ENCODE measurements at regions not wholly inside any gene's neighbourhood (a gene's known extent, or its start where the extent isn't known, plus 50 kb on each side); places are given as distances from the start of the nearest gene placed in this dataset.

GRCh38 chr2:128558441-128558840, 239.8 kb upstream of the HS6ST1 start:
- H3K4me3 ChIP-seq, result no peak overlapping the region
- no peaks in the 10 kb centered on the region for H3K27me3 ChIP-seq
- no peak for TF ChIP-seq CTCF (IDR thresholded peaks at IDR 0.05)
- no peaks in the 10 kb centered on the region for H3K36me3 ChIP-seq
- H3K4me1 ChIP-seq, result peaks cover 0 to 5% of the 10 kb centered on the region in 2 donors
- H3K9me3 ChIP-seq, result no peaks in the 10 kb centered on the region
- intact Hi-C loops (cut with DNase I), result no loop called here
- H3K27ac ChIP-seq, result no peak overlapping the region
- ATAC-seq (no peak), DNase-seq (no peak)

GRCh38 chr2:128558895-128559532, 240.3 kb upstream of the HS6ST1 start:
- Histone ChIP-seq H3K36me3 (no peaks in the 10 kb centered on the region), H3K27me3 (no peaks in the 10 kb centered on the region), H3K4me3 (no peak overlapping the region), H3K27ac (no peak overlapping the region), H3K4me1 (peaks cover 0 to 5% of the 10 kb centered on the region in 2 donors), H3K9me3 (no peaks in the 10 kb centered on the region)
- intact Hi-C loops (cut with DNase I), result no loop called here
- no peak for ATAC-seq
- TF ChIP-seq CTCF (IDR thresholded peaks at IDR 0.05), result no peak
- no peak for DNase-seq

GRCh38 chr2:128559533-128560515, 241.2 kb upstream of the HS6ST1 start:
- Histone ChIP-seq H3K4me3 (no peak overlapping the region), H3K36me3 (no peaks in the 10 kb centered on the region), H3K27me3 (no peaks in the 10 kb centered on the region), H3K9me3 (no peaks in the 10 kb centered on the region), H3K27ac (no peak overlapping the region), H3K4me1 (peaks cover 0 to 5% of the 10 kb centered on the region in 2 donors)
- ATAC-seq (no peak), DNase-seq (no peak)
- intact Hi-C loops (cut with DNase I), result no loop called here
- TF ChIP-seq CTCF (IDR thresholded peaks at IDR 0.05), result no peak

- intact Hi-C loops (cut with DNase I), result no loop called here
- ATAC-seq (no peak), DNase-seq (no peak)
- Histone ChIP-seq H3K4me1 (peaks cover 0 to 5% of the 10 kb centered on the region in 2 donors), H3K4me3 (no peak overlapping the region), H3K27me3 (no peaks in the 10 kb centered on the region), H3K36me3 (no peaks in the 10 kb centered on the region), H3K27ac (no peak overlapping the region), H3K9me3 (no peaks in the 10 kb centered on the region)
- TF ChIP-seq CTCF (IDR thresholded peaks at IDR 0.05), result no peak
Measured at GRCh38 chr2:128560718-128561117, 242.1 kb upstream of the HS6ST1 start.
